ENCODE measurements at regions not wholly inside any gene's neighbourhood (a gene's known extent, or its start where the extent isn't known, plus 50 kb on each side); places are given as distances from the start of the nearest gene placed in this dataset.
"Not testable (repeated sequence)": the region's sequence is repeated elsewhere in the genome, so short reads cannot be mapped to it uniquely, and the experiment has no call there.

- no peak overlapping the region for H3K27ac ChIP-seq
- no peak for DNase-seq
- intact Hi-C loops (cut with DNase I) = no loop called here
- no peak for TF ChIP-seq POLR2A (IDR thresholded peaks at IDR 0.05)
- TF ChIP-seq, protein P1, sequence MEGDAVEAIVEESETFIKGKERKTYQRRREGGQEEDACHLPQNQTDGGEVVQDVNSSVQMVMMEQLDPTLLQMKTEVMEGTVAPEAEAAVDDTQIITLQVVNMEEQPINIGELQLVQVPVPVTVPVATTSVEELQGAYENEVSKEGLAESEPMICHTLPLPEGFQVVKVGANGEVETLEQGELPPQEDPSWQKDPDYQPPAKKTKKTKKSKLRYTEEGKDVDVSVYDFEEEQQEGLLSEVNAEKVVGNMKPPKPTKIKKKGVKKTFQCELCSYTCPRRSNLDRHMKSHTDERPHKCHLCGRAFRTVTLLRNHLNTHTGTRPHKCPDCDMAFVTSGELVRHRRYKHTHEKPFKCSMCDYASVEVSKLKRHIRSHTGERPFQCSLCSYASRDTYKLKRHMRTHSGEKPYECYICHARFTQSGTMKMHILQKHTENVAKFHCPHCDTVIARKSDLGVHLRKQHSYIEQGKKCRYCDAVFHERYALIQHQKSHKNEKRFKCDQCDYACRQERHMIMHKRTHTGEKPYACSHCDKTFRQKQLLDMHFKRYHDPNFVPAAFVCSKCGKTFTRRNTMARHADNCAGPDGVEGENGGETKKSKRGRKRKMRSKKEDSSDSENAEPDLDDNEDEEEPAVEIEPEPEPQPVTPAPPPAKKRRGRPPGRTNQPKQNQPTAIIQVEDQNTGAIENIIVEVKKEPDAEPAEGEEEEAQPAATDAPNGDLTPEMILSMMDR (IDR thresholded peaks at IDR 0.05) = no peak
- H3K4me3 ChIP-seq = no peak overlapping the region
- H3K36me3 ChIP-seq (replicated peaks in 1 of 2) = no peaks in the 10 kb centered on the region
- no peaks in the 10 kb centered on the region for H3K4me1 ChIP-seq (replicated peaks in 1 of 2)
- H3K9me3 ChIP-seq (replicated peaks in 1 of 3) = no peaks in the 10 kb centered on the region
- H3K27me3 ChIP-seq = peaks cover 28% of the 10 kb centered on the region
- 63 to 91% (median 79%) methylated on average over 23 of the region's 23 CpGs for WGBS, 4 donors
Measured at GRCh38 chrX:115719171-115719570, 158.2 kb downstream of the PLS3 start.

DNA sequence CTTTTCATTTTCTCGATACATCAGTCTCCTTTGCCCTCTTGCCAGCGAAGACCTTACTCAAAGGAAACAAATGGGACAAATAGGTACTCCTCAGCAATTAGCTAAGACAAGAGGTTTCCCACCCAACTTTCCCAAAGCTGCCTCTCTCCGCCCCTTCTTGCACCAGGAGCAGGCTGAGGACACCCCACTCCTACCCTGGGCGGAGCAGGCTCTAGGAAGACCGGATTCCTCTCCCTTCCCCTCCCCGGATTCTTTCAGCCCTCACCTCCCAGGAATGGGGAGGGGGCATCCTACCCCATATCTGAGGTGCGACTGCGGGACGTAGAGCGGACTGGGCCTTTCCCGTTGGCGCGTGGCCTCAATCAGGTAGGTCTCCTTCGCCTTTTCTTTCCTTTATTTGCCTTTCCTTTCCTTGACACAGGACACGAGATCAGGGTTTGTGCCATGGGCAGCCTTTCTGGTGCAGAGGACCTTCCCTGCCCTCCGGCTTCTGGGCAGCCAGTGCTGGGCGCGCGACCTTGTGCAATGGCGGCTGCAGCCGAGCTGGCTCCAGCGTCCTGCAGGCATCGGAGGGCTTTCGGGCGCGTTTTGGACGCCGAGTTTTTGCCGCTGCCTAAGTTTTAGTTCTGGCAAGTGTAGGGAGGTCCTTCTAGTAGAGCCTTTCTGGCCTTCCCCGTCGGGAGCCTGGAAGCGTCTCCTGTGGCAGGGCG, 161.9 kb downstream of the PLS3 start:
- H3K9me3 ChIP-seq (replicated peaks in 1 of 3); H3K4me1 ChIP-seq (replicated peaks in 1 of 2); DNase-seq; H3K4me3 ChIP-seq; intact Hi-C loops (cut with DNase I); H3K27ac ChIP-seq; H3K36me3 ChIP-seq (replicated peaks in 1 of 2): not testable (repeated sequence)
- 2 to 5% methylated on average over 8 to 11 of the region's 33 CpGs; no CpG with 5 or more reads in 2 of the 4 donors for WGBS, 4 donors
- H3K27me3 ChIP-seq = peaks cover 16% of the 10 kb centered on the region

DNA sequence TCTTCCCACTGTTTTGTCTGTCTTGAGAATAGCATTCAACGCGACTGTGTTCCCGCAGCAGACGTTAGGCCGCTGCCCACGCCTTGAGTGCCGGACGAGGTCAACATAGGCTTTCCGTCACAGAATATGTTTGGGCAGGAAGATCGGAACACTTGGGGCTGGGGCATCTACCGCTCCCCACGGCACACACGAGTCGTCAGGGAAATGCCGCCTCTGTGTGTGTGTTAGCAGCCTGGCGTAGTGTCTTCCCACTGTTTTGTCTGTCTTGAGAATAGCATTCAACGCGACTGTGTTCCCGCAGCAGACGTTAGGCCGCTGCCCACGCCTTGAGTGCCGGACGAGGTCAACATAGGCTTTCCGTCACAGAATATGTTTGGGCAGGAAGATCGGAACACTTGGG, 164.4 kb downstream of the PLS3 start:
- DNase-seq; H3K36me3 ChIP-seq (replicated peaks in 1 of 2); intact Hi-C loops (cut with DNase I); H3K27ac ChIP-seq; H3K9me3 ChIP-seq (replicated peaks in 1 of 3); H3K4me1 ChIP-seq (replicated peaks in 1 of 2); H3K27me3 ChIP-seq; H3K4me3 ChIP-seq: not testable (repeated sequence)
- no CpG with 5 or more reads among the region's 26 CpGs for WGBS, 4 donors

GRCh38 chrX:115727792-115728732, 167.1 kb downstream of the PLS3 start:
- H3K27me3 ChIP-seq; intact Hi-C loops (cut with DNase I); H3K4me1 ChIP-seq (replicated peaks in 1 of 2); H3K36me3 ChIP-seq (replicated peaks in 1 of 2); H3K9me3 ChIP-seq (replicated peaks in 1 of 3): not testable (repeated sequence)
- Histone ChIP-seq H3K27ac (peak overlapping the region in 1 of 5 donors; percentile 50), H3K4me3 (peak overlapping the region in 1 of 4 donors; percentile 45)
- TF ChIP-seq, protein P1 (IDR thresholded peaks at IDR 0.05) = peak in 1 of 6 experiments; percentile 30
- DNase-seq = peak in 2 of 7 donors; percentile 21 to 89
- WGBS, 4 donors = 36 to 96% (median 55%) methylated on average over 14 to 24 of the region's 77 CpGs; no CpG with 5 or more reads in 1 of the 4 donors

DNA sequence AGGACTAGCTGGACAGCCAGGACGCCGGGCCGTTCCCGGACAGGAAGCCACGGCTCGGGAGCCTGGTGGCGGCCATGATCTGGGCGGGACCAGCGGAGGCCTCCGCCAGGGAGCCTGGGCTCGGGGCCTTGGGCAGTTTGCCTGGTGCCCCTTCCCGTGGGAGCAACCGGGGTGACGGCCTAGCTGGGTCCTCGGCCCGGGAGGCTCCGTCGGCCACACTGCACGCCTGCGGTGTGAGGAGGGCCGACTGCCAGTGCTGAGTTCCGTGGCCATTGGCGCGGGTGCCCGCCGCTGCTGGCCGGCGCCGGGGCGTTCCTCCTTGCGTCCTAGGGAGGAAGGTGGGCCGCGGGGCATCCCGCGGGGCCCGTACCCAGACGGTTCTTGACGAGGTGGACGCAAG, 171.6 kb downstream of the PLS3 start:
- intact Hi-C loops (cut with DNase I); DNase-seq; H3K36me3 ChIP-seq (replicated peaks in 1 of 2); H3K9me3 ChIP-seq (replicated peaks in 1 of 3); H3K27ac ChIP-seq; H3K4me3 ChIP-seq; H3K27me3 ChIP-seq; H3K4me1 ChIP-seq (replicated peaks in 1 of 2): not testable (repeated sequence)
- WGBS, 4 donors = no CpG with 5 or more reads among the region's 39 CpGs

GRCh38 chrX:115735269-115735668, 174.3 kb downstream of the PLS3 start:
- H3K27ac ChIP-seq = peak overlapping the region in 1 of 5 donors; percentile 81
- H3K36me3 ChIP-seq (replicated peaks in 1 of 2) = not testable (repeated sequence)
- peak in 3 of 7 donors; percentile 59 to 72 (median 69) for DNase-seq

More at GRCh38 chrX:115735269-115735668, 174.3 kb downstream of the PLS3 start:
- H3K4me1 ChIP-seq (replicated peaks in 1 of 2); H3K27me3 ChIP-seq; H3K9me3 ChIP-seq (replicated peaks in 1 of 3); intact Hi-C loops (cut with DNase I): not testable (repeated sequence)
- peak overlapping the region in 1 of 4 donors; percentile 44 for H3K4me3 ChIP-seq
- 42 to 97% (median 89%) methylated on average over 9 to 11 of the region's 26 CpGs; no CpG with 5 or more reads in 1 of the 4 donors for WGBS, 4 donors

Data from adrenal gland (tissue), 9 donors.